Peyer's patch (tissue), 4 donors: ENCODE measurements at regions not wholly inside any gene's neighbourhood (a gene's known extent, or its start where the extent isn't known, plus 50 kb on each side); places are given as distances from the start of the nearest gene placed in this dataset.
"Not testable (repeated sequence)": the region's sequence is repeated elsewhere in the genome, so short reads cannot be mapped to it uniquely, and the experiment has no call there.

Source experiments
- POLR2A ChIP-seq, 2 donors: fragments of 450-650 bp; IDR thresholded peaks; one replicate each; pipeline ENCODE4 v1.5.1; 2017; ENCODE audit warnings: antibody characterized with exemption in 2 of 2, mild to moderate bottlenecking in 2 of 2, moderate library complexity in 2 of 2
- TF ChIP-seq, protein P1 (sequence below), 6 experiments: fragments of 450-650 bp in 4 of 6; fragments of 200-600 bp in 2 of 6; sonication (generic) in 1 of 6; IDR thresholded peaks; one replicate each; pipeline ENCODE4 v1.5.1; 2017 to 2019; ENCODE audit warnings: antibody characterized with exemption in 6 of 6, mild to moderate bottlenecking in 3 of 6, moderate library complexity in 1 of 6

DNA sequence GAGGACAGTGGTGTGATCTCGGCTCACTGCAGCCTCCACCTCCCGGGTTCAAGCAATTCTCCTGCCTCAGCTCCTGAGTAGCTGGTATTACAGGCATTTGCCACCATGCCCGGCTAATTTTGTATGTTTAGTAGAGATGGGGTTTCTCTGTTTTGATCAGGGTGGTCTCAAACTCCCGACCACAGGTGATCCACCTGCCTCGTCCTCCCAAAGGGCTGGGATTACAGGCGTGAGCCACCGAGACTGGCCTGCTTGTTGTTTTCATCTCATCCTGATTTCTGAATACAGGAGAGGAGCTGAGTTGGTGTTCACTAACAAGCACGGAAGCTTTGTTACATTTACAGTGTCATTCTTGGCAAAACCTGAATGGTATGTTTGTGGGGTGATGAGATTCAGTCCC lies 1744.1 kb upstream of the TPTE start:
- TF ChIP-seq, protein P1, sequence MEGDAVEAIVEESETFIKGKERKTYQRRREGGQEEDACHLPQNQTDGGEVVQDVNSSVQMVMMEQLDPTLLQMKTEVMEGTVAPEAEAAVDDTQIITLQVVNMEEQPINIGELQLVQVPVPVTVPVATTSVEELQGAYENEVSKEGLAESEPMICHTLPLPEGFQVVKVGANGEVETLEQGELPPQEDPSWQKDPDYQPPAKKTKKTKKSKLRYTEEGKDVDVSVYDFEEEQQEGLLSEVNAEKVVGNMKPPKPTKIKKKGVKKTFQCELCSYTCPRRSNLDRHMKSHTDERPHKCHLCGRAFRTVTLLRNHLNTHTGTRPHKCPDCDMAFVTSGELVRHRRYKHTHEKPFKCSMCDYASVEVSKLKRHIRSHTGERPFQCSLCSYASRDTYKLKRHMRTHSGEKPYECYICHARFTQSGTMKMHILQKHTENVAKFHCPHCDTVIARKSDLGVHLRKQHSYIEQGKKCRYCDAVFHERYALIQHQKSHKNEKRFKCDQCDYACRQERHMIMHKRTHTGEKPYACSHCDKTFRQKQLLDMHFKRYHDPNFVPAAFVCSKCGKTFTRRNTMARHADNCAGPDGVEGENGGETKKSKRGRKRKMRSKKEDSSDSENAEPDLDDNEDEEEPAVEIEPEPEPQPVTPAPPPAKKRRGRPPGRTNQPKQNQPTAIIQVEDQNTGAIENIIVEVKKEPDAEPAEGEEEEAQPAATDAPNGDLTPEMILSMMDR (IDR thresholded peaks at IDR 0.05) = not testable (repeated sequence)
- TF ChIP-seq POLR2A (IDR thresholded peaks at IDR 0.05) = not testable (repeated sequence)
